ENCODE measurements at regions not wholly inside any gene's neighbourhood (a gene's known extent, or its start where the extent isn't known, plus 50 kb on each side); places are given as distances from the start of the nearest gene placed in this dataset.

DNA sequence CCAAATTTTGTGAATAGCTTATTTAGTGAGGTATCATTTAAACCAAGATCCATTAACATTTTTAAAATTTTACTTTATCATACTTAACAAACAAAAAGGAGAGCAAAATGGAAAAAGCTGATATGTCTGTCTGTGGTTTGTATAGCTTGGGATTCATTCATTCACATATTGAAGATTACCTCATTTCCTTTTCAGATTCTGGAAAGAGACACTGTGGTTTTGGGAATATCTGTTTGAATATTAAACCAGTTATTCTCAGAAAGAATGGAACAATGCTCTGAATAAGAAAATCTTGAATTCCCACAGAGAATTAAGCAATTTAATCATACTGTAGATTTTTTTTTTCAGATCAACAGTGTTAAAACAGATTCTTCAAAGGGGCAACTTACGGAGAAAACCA, 93.8 kb upstream of the PRDX6 start:
- no peak for TF ChIP-seq POLR2A (IDR thresholded peaks at IDR 0.05)
- TF ChIP-seq, protein P1, sequence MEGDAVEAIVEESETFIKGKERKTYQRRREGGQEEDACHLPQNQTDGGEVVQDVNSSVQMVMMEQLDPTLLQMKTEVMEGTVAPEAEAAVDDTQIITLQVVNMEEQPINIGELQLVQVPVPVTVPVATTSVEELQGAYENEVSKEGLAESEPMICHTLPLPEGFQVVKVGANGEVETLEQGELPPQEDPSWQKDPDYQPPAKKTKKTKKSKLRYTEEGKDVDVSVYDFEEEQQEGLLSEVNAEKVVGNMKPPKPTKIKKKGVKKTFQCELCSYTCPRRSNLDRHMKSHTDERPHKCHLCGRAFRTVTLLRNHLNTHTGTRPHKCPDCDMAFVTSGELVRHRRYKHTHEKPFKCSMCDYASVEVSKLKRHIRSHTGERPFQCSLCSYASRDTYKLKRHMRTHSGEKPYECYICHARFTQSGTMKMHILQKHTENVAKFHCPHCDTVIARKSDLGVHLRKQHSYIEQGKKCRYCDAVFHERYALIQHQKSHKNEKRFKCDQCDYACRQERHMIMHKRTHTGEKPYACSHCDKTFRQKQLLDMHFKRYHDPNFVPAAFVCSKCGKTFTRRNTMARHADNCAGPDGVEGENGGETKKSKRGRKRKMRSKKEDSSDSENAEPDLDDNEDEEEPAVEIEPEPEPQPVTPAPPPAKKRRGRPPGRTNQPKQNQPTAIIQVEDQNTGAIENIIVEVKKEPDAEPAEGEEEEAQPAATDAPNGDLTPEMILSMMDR (IDR thresholded peaks at IDR 0.05): no peak

All from heart left ventricle (tissue), 13 donors.